ENCODE measurements at regions not wholly inside any gene's neighbourhood (a gene's known extent, or its start where the extent isn't known, plus 50 kb on each side); places are given as distances from the start of the nearest gene placed in this dataset.

DNA sequence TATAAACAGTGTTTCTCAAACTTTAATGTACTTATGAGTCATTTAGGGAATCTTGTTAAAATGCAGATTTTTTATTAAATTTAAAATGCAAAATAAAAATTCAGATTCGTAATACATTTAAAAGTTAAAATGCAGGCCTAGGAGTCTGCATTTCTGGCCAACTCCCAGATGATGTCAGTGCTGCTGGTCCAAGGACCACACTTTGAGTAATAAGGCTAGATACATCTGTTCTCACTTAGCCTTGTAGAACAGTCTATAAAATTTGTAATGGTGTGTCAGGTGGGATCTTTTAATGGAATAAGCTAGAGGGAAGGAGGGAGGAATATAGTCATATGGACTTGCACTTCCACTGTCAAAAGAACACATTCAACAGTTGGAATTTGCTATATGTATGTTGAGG is 295.6 kb upstream of the BMP2 start:
- intact Hi-C loops (cut with micrococcal nuclease) = no loop called here
- DNase-seq (no peak), ATAC-seq (no peak)

DNA sequence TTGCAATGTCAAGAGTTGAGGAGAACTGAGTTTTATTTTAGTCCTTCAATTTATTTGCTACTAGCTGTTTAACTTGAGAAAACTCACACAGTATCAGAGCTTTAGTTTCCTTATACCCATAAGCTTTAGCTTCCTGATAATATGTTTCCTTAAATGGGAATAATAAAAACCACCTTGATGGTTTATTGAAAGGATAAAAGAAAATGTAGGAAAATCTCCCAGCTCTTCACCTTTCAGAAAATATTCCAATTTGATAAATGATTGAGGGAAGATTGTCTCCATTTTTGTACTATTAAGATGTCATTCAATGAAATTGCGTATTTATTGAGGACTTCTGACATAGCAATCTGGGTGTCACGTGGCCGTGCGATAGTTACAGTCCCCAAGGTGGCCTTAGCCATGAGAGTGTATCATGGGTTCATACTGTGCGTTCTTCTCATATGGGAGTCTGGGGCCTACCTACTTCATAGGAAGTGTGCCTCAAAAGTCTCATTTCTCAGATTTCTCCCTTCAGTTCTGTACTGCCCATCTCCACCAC is 296.3 kb upstream of the BMP2 start:
- DNase-seq (no peak), ATAC-seq (no peak)
- intact Hi-C loops (cut with micrococcal nuclease) = no loop called here

DNA sequence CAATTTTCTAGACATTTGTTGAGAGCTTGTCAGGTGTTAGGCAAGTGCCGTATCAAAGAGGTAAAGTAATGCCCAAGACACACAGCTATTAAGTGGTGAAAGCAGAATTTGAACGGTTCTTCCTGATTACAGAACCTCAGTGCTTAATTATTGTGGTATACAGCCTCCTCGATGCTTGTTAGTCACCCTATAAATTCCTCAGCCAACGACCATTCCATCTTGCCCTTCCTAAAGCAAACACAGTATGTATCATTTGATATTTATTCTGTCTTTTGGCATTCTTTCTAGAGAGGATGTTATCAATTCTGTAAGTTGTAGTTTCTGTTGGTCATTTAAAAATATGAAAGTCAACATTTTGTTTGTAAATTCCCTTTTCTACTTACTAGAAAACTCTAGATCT is 297.8 kb upstream of the BMP2 start:
- ATAC-seq (no peak), DNase-seq (no peak)
- intact Hi-C loops (cut with micrococcal nuclease) = no loop called here

DNA sequence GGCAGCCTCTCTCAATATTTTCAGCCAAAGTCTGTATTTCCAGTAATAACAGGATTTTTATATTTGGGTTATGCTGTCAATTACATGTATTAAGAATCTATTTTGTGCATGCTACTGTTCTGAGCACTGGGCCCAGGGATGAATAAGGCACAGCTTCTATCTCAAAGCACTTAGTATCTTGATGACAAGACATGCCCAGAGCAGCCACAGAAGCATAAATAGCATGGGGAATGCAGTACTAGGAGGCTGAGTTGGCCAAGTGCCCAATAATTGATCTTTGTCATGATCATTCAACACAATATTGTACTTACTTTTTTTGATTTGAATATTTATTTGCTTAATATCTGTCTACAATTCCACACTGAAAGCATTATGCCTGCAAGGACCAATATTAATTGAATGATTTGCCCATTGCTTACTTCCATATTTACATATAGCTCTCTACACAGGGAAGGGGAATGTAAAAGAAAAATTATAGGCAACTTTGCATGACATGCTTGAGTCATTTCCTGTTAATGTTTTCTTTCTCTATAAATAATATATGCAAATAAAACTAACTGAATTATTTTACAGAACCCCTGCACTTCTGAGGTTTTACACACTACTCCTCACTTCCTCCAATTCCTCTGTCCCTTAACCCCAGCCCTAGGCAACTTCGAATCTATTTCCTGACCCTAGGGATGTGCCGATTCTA is 298.9 kb upstream of the BMP2 start:
- ATAC-seq (no peak), DNase-seq (no peak)
- intact Hi-C loops (cut with micrococcal nuclease) = no loop called here

DNA sequence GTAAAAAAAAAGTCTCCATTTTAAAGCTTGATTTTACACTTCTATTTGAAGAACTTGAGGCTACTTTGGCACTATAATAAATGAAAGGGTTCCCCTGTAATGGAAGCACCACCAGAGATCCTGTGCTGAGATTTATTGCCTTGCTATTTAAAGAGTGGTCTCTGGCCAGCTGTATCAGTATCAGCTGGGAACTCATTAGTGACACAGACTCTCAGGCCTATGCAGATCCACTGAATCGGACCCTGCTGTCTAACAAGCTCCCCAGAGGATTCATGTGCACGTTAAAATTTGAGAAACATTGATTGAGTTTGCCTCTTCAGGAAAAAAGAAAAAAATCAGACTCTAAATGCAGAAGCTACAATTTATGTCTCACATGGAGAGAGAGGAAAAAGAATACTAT is 299.9 kb upstream of the BMP2 start:
- intact Hi-C loops (cut with micrococcal nuclease) = no loop called here
- ATAC-seq = no peak
- no peak for DNase-seq

DNA sequence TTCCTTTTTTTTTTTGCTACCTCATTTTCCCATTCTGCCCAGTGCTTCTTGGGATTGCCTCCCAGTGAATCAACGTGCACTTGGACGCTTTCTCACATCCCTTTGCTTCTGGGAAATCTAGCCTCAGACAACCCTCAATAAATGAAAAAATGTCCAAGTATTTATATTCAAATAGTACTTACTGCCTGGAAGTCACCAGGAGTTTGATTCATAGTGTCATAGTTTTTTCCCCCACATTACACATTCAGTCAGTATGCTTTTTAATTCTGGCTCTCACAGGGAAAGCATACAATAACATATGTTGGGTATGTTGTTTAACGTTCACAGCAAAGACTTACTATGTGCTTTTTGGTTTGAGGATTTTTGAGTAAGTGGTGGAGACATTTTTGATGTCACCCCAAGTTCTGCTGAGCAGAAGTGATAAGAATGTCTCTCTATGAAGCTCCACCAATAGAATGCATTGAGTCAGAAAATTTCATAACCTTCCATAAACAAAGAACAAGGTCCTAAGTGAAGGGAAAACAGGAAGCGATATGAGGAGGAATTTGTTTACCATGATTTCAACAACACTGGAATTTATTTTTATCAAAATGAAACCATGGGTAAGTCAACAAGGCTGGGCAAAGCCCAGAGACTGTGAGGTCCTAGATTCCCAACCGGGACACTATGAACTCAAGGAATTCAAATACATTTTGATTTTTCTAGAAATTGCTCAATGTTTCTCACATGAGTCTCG is 301.2 kb upstream of the BMP2 start:
- DNase-seq (no peak), ATAC-seq (no peak)
- intact Hi-C loops (cut with micrococcal nuclease) = no loop called here

DNA sequence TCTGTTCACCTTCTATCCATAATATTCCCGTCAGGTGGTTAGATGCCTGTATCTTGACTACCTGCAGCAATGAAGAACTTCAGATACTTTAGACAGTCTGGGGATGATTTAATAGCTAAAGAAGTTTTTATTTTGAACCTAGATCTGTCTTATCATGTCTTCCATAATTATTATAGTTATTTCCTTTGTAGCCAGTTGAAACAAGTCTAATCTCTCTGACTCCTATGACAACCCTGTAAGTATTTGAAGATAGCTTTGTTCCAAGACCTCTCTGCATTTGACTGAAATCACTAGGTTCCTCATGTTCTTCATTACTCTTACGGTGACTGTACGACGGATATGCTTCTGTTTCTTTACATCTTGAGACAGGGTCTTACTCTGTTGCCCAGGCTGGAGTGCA is 316.6 kb upstream of the BMP2 start:
- intact Hi-C loops (cut with micrococcal nuclease) = no loop called here
- ATAC-seq = no peak
- no peak for DNase-seq

DNA sequence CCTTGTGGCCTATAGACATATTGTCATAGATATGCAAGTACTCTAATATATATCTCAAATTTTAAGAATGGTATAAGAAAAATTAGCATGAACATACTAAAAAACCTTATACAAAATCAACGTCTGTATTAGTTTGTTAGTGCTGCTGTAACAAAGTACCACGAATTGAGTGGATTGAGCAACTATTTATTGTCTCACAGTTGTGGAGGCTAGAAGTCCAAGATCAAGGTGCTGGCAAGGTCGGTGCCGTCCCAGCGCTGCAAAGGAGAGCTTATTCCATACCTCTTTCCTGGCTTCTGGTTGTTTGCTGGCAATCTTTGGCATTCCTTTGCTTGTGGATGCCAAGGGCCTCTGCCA is 317.6 kb upstream of the FERMT1 start:
- DNase-seq = no peak
- intact Hi-C loops (cut with micrococcal nuclease) = no loop called here
- no peak for ATAC-seq

DNA sequence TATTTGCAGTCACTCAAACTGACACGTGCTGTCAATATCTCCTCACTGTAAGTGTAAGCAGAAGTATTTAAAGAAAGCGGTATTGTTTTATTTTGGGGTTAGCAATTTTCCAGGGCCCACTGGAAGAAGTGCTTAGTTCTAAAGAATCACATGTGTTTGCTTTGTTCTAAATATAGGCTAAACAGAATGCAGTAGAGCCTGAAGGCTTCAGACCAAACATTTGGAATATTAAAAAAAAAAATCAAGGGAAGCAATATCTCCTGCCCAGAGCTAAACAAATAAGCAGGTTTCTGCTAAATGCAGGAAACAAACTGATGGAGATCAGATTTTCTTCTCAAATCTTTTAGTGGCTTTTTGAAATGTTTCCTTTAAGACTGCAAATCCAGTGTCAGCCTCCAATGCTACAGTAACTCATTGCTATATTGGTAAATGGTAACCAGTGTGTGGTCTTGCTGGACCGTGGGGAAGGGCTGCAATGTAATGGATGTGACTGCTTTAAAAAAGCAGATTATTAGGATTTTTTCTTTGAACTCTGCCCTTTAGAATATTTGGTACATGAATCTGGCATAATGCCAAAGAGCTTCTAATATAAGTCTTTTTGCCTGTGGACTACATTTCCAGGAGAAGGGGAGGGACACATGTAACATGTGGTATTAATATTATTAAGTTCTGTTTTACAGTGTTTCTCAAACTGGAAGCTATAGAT is 317.1 kb upstream of the FERMT1 start:
- no peak for ATAC-seq
- intact Hi-C loops (cut with micrococcal nuclease) = no loop called here
- DNase-seq = no peak

DNA sequence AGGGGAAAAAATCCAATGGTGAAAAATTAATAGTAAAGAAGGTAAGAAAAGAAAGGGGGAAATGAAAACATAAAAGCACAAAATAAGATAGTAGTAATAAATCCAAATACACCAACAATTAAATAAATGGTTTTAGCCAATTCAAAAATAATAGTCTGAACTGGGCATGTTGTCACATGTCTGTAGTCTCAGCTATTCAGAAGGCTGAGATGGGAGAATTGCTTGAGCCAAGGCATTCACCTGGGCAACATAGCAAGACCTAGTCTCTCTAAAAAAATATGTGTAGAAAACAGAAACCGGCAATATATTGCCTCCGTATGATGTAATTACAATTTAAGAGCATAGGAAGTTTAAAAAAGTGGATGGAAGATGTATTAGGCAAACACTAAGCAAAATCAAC is 311.3 kb upstream of the FERMT1 start:
- no peak for ATAC-seq
- no peak for DNase-seq
- intact Hi-C loops (cut with micrococcal nuclease) = no loop called here

DNA sequence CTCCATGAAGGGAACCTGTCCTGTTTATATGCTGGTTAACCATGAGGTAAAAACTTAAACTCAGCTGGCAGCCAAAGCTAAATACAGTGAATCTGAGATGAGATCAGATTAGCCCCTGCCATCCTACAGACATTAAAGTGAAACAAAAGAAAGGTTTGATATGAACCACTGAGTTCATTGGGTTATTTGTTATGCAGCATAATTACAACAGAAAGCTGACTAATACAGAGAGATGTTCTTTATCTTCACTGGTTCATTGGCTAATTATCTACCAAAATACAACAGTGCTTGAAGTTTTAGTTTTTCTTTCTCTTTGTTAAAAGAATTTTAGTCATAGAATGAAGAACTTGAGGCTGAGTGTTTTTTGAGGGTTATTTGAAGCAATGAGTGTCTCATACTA is 307.6 kb upstream of the FERMT1 start:
- ATAC-seq = no peak
- intact Hi-C loops (cut with micrococcal nuclease) = no loop called here
- DNase-seq = no peak

DNA sequence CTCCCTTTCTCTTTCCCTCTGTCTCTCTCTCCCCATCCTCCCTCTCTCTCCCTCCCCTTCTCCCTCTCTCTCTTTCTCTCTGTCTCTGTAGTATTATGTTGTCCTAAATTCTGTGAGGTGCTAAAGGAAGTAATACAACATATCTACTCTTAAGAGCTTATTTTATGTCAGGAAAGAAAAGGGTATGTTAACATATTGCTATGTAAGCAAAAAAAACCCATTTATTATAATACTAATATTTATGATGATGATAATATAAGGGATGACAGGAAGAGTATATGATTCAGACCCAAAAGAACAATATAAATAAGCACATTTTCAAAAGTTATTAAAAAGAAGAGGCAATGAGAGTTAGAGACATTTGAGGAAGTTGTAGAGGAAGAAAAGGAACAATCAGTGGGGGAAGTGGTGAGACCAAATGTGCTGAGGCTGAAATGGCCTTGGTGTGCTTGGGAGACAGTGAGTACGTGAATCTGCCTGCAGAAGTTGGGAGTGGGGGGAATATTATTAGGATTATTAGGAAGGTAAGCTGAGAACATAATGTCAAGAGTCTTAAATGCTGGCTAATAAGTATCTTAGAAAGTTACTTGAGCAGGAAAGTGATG is 303.6 kb upstream of the FERMT1 start:
- intact Hi-C loops (cut with micrococcal nuclease) = no loop called here
- DNase-seq (no peak), ATAC-seq (no peak)

DNA sequence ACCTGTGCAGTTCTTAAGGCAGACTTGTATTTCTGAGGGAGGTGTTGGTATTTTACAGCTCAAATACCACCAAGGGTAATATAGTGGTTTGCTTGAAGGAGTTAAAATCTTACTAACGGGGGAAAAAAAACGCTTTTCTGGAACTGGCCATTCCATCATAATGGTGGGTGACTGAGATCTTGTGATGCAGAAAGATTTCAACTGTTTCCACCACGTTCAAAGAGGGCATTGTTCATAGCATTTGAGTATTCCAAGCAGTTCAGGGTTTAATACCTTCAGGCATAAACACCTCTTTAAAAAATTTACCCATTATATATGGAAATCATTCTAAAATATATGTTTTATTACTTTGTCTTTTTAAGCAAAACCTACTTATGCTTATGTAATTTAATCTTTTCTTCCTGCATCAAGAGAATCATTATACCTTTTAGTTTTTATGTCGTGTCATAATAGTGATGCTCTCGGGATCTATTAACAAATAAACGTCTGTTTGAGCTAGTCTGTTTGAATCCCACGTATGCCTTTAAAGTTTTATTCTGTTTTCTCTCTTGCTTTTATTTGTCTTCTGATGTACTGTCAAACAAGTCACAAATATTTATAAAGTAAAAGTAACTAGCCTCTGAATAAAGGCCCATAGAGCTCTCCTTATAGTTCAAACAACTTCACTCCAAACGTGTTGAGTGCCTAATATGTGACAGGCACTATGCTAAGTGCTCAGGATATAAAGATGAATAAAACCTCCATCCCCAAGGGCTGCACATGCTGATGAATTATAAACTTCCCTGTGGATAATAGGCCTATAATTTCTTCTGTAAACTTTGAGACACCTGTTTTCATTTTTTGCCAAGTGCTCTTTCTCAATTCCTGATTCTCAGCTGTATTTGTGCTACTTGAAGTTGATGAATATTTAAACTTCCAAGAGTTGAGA is 298.8 kb upstream of the FERMT1 start:
- intact Hi-C loops (cut with micrococcal nuclease) = no loop called here
- no peak for ATAC-seq
- DNase-seq = no peak

DNA sequence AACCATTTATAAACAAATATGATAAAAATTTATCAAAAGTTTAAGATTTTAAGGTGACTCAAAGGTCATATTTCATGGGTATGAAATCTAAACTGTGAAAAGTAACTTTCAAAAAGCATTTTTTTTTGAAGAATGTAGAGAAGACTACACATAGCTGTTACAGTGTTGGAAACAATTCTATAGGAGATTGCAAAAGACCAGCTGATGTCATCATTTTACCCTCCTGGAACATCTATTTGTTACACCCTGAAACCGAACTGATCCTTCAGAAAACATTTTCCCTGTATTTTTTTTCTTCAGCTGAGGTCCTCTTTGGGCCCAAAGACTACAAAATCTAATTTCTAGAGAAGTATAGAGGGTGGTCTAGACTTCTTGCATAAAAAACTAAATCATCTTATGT is 297.5 kb upstream of the FERMT1 start:
- ATAC-seq = no peak
- DNase-seq = no peak
- intact Hi-C loops (cut with micrococcal nuclease) = no loop called here

DNA sequence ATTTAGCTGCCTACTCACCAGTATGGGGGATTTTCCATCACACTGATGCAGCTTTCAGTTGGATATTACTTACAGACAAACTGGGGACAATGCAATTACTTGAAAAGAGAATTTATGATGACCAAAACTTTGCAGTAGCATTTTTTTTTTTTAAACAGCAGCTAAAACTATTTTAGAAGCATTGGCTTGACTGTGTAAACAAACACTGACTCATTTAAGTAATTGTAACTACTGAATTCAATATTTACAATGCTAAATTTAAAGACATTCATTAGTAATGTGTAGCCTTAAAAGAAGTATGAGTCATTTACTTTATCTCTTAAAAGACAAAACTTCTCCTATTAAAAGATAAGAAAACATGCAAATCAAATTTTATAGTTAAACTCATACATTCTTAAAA is 295.9 kb upstream of the FERMT1 start:
- intact Hi-C loops (cut with micrococcal nuclease) = no loop called here
- no peak for ATAC-seq
- DNase-seq = no peak

DNA sequence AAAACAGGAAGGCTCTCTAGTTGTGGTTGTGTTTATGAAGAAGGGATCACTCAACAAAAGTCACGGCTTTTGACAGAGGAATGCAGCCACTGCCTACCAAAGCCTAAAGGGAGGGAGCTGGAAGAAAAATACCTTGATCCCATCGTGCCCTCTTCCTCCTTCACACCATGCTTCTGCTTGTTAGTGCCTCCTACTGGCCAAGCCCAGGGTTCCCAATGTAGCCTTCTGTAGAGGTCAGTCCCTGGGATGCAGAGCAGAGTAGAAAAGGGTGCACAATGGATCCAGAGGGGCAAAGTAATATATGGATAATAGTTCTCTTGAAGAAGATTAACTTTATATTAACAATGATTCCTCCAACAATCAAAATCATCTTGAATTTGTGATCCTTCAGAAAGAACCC is 293.5 kb upstream of the FERMT1 start:
- DNase-seq (no peak), ATAC-seq (no peak)
- intact Hi-C loops (cut with micrococcal nuclease) = no loop called here

DNA sequence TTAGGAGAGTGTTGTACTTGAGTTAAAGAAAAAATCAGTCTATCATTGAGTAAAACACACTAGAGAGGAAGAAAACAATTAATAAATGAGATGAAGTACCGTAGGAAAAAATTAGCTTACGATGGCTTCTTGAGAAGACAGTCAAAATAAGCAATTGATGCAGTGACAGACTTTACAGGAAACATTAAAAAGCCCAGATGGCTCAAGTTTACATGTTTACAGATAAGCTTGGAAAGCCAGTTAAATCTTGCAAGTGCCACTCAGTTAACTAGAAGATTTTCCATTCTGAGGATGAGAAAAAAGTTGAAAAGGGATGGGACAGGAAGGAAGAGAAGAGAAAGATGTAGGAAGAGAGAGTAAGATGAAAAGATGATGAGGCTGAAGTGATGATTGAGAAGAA is 288.8 kb upstream of the FERMT1 start:
- intact Hi-C loops (cut with micrococcal nuclease) = no loop called here
- DNase-seq (no peak), ATAC-seq (no peak)

DNA sequence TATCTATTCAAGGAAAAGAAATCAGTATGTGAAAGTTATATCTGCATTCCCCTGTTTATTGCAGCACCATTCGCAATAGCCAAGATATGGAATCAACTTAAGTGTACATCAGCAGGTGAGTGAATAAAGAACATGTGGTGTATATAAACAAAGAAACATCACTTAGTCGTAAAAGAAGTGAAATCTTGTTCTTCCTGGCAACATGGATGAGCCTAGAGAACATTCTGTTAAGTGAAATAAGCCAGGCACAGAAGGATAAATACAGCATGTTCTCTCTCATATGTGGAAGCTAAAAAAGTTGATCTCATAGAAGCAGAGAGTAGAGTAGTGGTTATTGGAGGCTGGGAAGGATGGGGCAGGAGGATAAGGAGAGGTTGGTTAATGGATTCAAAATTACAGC is 287.9 kb upstream of the FERMT1 start:
- ATAC-seq = no peak
- intact Hi-C loops (cut with micrococcal nuclease) = no loop called here

DNA sequence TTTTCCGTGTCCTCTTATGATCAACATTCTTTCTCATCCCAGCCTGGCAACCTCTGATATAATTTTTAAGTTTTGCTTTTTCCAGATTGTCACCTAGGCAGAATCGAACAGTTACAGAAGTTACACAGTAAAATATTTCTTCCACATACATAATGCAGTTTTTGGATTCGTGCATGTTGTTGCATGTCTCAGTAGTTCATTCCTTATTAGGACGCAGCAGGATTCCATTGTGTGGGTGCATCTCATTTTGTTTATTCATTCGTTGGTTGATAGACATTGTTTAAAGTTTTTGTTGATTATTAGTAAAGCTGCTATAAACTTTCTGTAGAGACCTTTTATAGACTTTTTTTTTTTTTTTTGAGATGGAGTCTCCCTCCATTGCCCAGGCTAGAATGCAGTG is 284.3 kb upstream of the FERMT1 start:
- intact Hi-C loops (cut with micrococcal nuclease) = no loop called here
- ATAC-seq (no peak), DNase-seq (no peak)

More for the DNA sequence above, 287.9 kb upstream of the FERMT1 start:
- DNase-seq = no peak

Data from left ventricle myocardium superior (tissue), 1 donor.